ENCODE measurements at regions not wholly inside any gene's neighbourhood (a gene's known extent, or its start where the extent isn't known, plus 50 kb on each side); places are given as distances from the start of the nearest gene placed in this dataset.

GRCh38 chr5:15391704-15392397 is 108.1 kb upstream of the FBXL7 start:
- Mint-ChIP-seq H3K4me1 (no peaks in the 10 kb centered on the region), H3K27ac (no peak overlapping the region), H3K27me3 (no peaks in the 10 kb centered on the region), H3K4me3 (no peak overlapping the region), H3K36me3 (no peaks in the 10 kb centered on the region), H3K9me3 (no peaks in the 10 kb centered on the region)
- DNase-seq = no peak

- no peaks in the 10 kb centered on the region for H3K36me3 Mint-ChIP-seq
- no peak overlapping the region for H3K27ac Mint-ChIP-seq
- H3K9me3 Mint-ChIP-seq = no peaks in the 10 kb centered on the region
- H3K27me3 Mint-ChIP-seq = peaks cover 3% of the 10 kb centered on the region
- no peaks in the 10 kb centered on the region for H3K4me1 Mint-ChIP-seq
- no peak overlapping the region for H3K4me3 Mint-ChIP-seq
- no peak for DNase-seq
Measured at GRCh38 chr5:15388866-15389265, 111.1 kb upstream of the FBXL7 start.

- H3K27ac Mint-ChIP-seq = no peak overlapping the region
- H3K27me3 Mint-ChIP-seq = peaks cover 3% of the 10 kb centered on the region
- H3K4me3 Mint-ChIP-seq = no peak overlapping the region
- H3K9me3 Mint-ChIP-seq = no peaks in the 10 kb centered on the region
- no peaks in the 10 kb centered on the region for H3K4me1 Mint-ChIP-seq
- no peaks in the 10 kb centered on the region for H3K36me3 Mint-ChIP-seq
- DNase-seq = no peak
Measured at GRCh38 chr5:15387931-15388524, 112.0 kb upstream of the FBXL7 start.

DNA sequence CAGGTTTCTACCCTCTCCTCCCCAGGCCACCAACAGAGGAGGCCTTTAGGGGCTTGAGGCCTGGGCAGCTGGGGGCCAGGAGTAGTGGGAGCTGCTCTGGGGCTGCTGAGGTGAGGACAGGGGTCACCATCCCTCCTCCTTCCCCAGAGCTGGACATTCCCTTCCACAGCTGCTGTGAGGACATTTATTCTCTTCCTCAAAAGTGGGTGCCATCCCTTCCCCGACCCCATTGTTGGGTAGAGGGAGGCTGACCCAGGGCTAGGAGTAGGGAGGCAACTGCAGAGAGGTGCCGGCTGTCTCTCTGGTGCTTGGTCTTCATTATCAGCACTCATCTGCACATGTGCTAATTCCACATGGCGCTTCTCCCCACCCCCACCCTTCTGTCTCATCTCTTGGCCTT is 113.9 kb upstream of the FBXL7 start:
- no peak overlapping the region for H3K4me3 Mint-ChIP-seq
- no peak overlapping the region for H3K27ac Mint-ChIP-seq
- no peaks in the 10 kb centered on the region for H3K4me1 Mint-ChIP-seq
- no peak for DNase-seq
- peaks cover 3% of the 10 kb centered on the region for H3K27me3 Mint-ChIP-seq
- H3K9me3 Mint-ChIP-seq = no peaks in the 10 kb centered on the region
- H3K36me3 Mint-ChIP-seq = no peaks in the 10 kb centered on the region

DNA sequence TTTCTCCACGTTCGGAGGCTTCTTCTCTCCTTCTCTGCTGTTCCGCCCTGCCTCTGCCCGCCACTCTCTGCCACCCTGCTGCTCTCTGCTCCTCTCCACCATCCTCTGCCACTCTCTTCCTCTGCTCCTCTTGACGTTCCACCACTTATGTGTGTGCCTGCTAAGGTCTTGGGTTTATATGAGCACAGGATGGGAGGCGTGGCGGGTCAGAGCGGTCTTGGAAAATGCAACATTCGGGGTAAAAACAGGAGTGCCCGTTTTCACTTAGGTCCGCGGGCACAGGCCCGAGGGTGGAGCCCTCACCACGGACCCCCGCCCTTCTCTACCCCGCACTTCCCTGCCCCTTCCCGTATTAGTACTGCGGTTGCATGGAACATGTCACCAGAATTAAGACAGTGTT is 114.4 kb upstream of the FBXL7 start:
- no peaks in the 10 kb centered on the region for H3K4me1 Mint-ChIP-seq
- no peak overlapping the region for H3K27ac Mint-ChIP-seq
- H3K4me3 Mint-ChIP-seq = no peak overlapping the region
- no peaks in the 10 kb centered on the region for H3K9me3 Mint-ChIP-seq
- H3K27me3 Mint-ChIP-seq = peaks cover 3% of the 10 kb centered on the region
- H3K36me3 Mint-ChIP-seq = no peaks in the 10 kb centered on the region
- no peak for DNase-seq

GRCh38 chr5:15385037-15385436 is 114.9 kb upstream of the FBXL7 start:
- Mint-ChIP-seq H3K4me1 (no peaks in the 10 kb centered on the region), H3K4me3 (no peak overlapping the region), H3K27me3 (peaks cover 3% of the 10 kb centered on the region), H3K9me3 (no peaks in the 10 kb centered on the region), H3K36me3 (no peaks in the 10 kb centered on the region), H3K27ac (no peak overlapping the region)
- DNase-seq = no peak

DNA sequence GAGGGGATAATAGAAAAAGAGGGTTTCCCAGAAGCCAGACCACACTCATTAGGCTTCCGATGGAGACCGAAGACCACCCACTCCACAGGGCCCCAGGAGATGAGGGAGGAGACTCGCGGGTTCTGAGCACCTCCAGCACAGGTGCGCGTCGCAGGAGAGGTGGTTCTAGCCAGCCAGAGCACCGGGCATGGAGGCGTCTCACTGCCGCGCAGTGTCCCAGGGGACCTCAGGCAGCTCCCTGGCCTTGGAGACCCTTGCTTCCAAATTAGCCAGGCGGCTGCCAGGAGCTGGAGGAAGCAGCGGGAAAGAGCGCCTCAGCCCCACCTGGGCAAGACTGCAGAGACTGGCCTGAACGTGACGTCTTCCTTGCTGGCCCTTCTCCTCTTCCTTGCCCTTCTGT is 115.4 kb upstream of the FBXL7 start:
- no peak overlapping the region for H3K27ac Mint-ChIP-seq
- peaks cover 3% of the 10 kb centered on the region for H3K27me3 Mint-ChIP-seq
- DNase-seq = no peak
- H3K36me3 Mint-ChIP-seq = no peaks in the 10 kb centered on the region
- H3K4me3 Mint-ChIP-seq = no peak overlapping the region
- H3K4me1 Mint-ChIP-seq = no peaks in the 10 kb centered on the region
- no peaks in the 10 kb centered on the region for H3K9me3 Mint-ChIP-seq

DNA sequence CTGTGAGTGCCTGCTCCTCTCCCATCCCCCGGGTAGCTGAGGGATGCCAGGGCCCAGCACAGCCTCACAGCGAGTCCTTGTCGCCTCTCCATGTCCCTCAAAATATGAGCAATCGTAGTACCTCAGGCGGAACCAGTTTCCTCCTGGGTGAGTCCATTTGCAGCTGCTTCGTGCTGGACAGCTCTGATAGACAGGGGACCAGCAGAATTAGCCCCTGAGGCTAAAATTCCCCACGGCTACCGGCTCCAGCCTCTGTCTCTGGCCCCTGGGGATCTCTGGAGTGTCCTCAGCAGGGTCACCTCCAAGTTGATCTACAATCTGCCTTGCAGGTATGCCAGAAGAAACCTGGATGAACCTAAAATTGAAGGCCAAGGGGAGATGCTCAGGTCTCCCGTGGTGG is 115.8 kb upstream of the FBXL7 start:
- Mint-ChIP-seq H3K27me3 (peaks cover 3% of the 10 kb centered on the region), H3K4me3 (no peak overlapping the region), H3K36me3 (no peaks in the 10 kb centered on the region), H3K4me1 (no peaks in the 10 kb centered on the region), H3K27ac (no peak overlapping the region), H3K9me3 (no peaks in the 10 kb centered on the region)
- DNase-seq = no peak

DNA sequence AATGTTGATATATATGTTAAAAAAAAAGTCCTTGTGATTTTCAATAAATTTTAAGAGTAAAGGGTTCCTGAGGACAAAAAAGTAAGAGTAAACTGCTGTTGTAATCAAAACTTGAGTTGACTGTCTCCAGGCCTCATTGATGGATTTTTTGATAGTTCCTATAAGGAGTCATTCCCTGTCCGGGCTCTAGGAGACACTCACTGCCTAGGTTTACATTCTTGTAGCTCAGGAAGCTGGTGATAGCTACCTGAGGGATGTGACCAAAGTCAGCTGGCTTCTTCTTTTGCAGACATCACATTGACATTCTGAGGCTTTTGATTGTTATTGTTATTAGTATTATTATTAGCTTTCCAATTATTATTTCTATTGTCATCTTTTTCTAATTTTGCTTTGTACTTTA is 116.5 kb upstream of the FBXL7 start:
- Mint-ChIP-seq H3K27me3 (peaks cover 3% of the 10 kb centered on the region), H3K36me3 (no peaks in the 10 kb centered on the region), H3K9me3 (no peaks in the 10 kb centered on the region), H3K4me1 (no peaks in the 10 kb centered on the region), H3K27ac (no peak overlapping the region), H3K4me3 (no peak overlapping the region)
- no peak for DNase-seq

DNA sequence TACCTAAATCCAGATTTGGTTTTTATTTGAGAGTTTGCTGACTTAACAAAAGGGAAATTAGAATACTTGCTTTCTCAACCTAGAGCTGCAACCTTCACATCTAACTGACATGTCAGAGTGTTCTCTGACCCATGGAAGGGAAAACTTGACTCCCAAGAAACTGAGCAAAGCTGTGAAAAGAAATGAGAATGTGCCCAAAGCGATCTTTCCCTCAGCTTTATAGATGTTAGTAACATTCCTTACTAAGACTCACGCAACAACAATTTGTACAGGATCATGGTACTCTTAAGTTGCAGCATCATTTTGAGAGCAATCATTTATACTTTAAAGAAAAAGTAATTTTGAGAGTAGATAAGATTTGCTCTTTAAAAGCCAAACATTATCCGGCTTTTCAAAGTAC is 117.0 kb upstream of the FBXL7 start:
- H3K27me3 Mint-ChIP-seq = peaks cover 3% of the 10 kb centered on the region
- H3K27ac Mint-ChIP-seq = no peak overlapping the region
- no peaks in the 10 kb centered on the region for H3K4me1 Mint-ChIP-seq
- no peaks in the 10 kb centered on the region for H3K36me3 Mint-ChIP-seq
- H3K9me3 Mint-ChIP-seq = no peaks in the 10 kb centered on the region
- no peak for DNase-seq
- H3K4me3 Mint-ChIP-seq = no peak overlapping the region

- Mint-ChIP-seq H3K4me3 (no peak overlapping the region), H3K27ac (no peak overlapping the region), H3K36me3 (no peaks in the 10 kb centered on the region), H3K27me3 (peaks cover 3% of the 10 kb centered on the region), H3K9me3 (no peaks in the 10 kb centered on the region), H3K4me1 (no peaks in the 10 kb centered on the region)
- DNase-seq = no peak
Measured at GRCh38 chr5:15377573-15378340, 122.2 kb upstream of the FBXL7 start.

- H3K27ac Mint-ChIP-seq = no peak overlapping the region
Measured at GRCh38 chr5:15376803-15377202, 123.2 kb upstream of the FBXL7 start.

GRCh38 chr5:15376088-15376487 is 123.9 kb upstream of the FBXL7 start:
- no peaks in the 10 kb centered on the region for H3K36me3 Mint-ChIP-seq
- H3K27me3 Mint-ChIP-seq = peaks cover 3% of the 10 kb centered on the region
- no peak overlapping the region for H3K4me3 Mint-ChIP-seq
- H3K4me1 Mint-ChIP-seq = no peaks in the 10 kb centered on the region
- DNase-seq = no peak
- H3K27ac Mint-ChIP-seq = no peak overlapping the region
- H3K9me3 Mint-ChIP-seq = no peaks in the 10 kb centered on the region

More at GRCh38 chr5:15376803-15377202, 123.2 kb upstream of the FBXL7 start:
- Mint-ChIP-seq H3K27me3 (peaks cover 3% of the 10 kb centered on the region), H3K9me3 (no peaks in the 10 kb centered on the region), H3K4me3 (no peak overlapping the region), H3K4me1 (no peaks in the 10 kb centered on the region), H3K36me3 (no peaks in the 10 kb centered on the region)
- no peak for DNase-seq

DNA sequence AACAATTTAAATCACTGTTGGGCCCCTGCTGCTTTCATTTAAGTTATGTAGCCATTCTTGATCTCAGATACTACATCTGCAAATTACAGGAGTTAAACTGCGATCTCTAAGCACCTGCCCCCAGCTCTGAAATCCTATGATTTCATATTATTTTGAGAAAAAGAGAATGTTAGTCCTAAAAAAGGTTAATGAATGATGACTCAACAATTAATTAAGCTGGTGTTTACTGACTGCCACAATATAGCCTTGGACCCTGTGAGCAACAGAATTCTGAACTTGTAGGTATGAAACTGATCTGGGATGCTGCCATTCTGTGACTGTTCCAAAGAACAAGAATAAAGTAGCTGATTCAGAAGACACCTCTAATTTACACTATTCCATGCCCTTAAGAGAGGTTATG is 124.4 kb upstream of the FBXL7 start:
- Mint-ChIP-seq H3K36me3 (no peaks in the 10 kb centered on the region), H3K4me3 (no peak overlapping the region), H3K27ac (no peak overlapping the region), H3K27me3 (peaks cover 3% of the 10 kb centered on the region), H3K9me3 (no peaks in the 10 kb centered on the region), H3K4me1 (no peaks in the 10 kb centered on the region)
- no peak for DNase-seq

- Mint-ChIP-seq H3K9me3 (no peaks in the 10 kb centered on the region), H3K36me3 (no peaks in the 10 kb centered on the region), H3K4me1 (no peaks in the 10 kb centered on the region), H3K27me3 (peaks cover 3% of the 10 kb centered on the region), H3K4me3 (no peak overlapping the region), H3K27ac (no peak overlapping the region)
- DNase-seq = no peak
Measured at GRCh38 chr5:15374886-15375285, 125.1 kb upstream of the FBXL7 start.

DNA sequence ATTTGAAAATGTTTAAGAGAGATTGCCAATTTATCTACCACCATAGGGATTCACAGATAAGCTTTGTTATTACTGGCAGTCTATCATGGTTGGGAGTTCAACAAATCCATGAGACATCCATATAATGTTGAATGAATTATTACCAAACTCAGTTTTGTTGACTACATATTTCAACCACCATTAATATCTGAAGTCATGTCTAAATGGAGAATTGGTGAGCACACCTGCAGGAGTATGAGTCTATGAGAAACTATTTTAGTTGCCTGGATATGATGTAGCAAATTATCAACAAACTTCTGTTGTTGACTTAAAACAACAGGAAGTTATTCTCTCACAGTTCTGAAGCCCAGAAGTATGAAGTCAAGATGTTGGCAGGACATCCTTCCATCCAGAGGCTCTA is 126.8 kb upstream of the FBXL7 start:
- H3K27me3 Mint-ChIP-seq = peaks cover 3% of the 10 kb centered on the region
- H3K27ac Mint-ChIP-seq = no peak overlapping the region
- no peaks in the 10 kb centered on the region for H3K9me3 Mint-ChIP-seq
- no peak overlapping the region for H3K4me3 Mint-ChIP-seq
- DNase-seq = no peak
- no peaks in the 10 kb centered on the region for H3K36me3 Mint-ChIP-seq
- H3K4me1 Mint-ChIP-seq = no peaks in the 10 kb centered on the region

Data from activated naive CD8-positive, alpha-beta T cell treated with anti-CD3 and anti-CD28 coated beads for 36 hours (primary cell).